ENCODE measurements at regions not wholly inside any gene's neighbourhood (a gene's known extent, or its start where the extent isn't known, plus 50 kb on each side); places are given as distances from the start of the nearest gene placed in this dataset.

DNA sequence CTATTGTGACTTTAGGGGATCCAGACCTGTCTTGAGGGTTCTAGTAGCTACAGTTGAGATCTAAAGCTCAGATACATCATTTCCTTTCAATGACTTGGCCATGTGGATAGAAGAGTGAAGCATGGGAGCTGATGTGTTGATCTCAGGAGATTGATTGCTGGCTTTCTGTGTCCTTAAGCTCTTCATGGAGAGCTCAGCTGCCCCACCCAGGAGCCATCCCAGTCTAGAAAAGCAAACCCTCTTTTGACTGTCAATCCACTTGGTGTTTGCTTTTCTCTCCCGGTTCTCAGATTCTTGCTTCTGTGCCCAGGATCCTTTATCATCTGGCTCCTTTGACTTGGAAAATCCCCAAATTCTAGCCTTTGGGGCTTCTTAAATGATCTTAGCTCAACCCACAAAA lies 87.2 kb downstream of the ATP1A1 start (continued):
- TF ChIP-seq ZNF462 (CRISPR knock-in tag; IDR thresholded peaks at IDR 0.05), result no peak
- TF ChIP-seq CREB1 (CRISPR knock-in tag; IDR thresholded peaks at IDR 0.05; ENCODE audit: low read depth), result no peak

DNA sequence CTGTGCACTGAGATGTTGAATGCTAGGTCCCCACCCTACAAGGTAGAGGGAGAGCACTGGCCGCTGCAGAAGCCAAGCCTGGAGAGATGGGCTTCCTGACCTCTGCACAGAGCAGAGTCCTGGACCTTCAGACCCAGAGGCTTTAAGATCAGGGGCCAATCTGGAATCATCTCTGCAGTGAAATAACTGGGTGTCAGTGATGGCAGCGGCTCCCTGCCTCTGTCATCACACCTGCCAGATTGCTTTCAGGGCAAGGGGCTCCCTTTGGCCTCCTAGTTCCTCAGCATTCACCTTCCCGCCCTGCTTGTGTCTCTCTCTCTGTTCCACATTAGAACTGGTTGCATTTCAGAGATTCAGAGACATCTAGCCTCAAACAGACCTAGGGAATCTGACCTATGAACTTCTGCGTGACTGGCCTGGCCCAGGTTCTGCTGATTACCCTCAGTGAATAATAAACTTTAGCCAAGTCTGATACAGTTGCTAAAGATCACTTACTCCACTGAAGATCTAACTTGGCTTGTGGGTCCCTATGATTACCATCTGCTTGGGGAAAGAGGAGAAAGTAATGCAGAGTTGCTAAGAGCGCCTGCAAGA lies 87.8 kb downstream of the ATP1A1 start:
- H3K4me3 Mint-ChIP-seq, result no peak overlapping the region
- Histone ChIP-seq H3K27ac (ENCODE audit: low read depth) (no peak overlapping the region), H3K27me3 (ENCODE audit: insufficient read depth) (no peaks in the 10 kb centered on the region), H3K9me2 (ENCODE audit: insufficient read depth) (no peaks in the 10 kb centered on the region), H3K4me1 (ENCODE audit: insufficient read depth) (no peaks in the 10 kb centered on the region), H4K20me1 (replicated peaks; ENCODE audit: insufficient read depth) (no peaks in the 10 kb centered on the region), H3K36me3 (ENCODE audit: insufficient read depth) (no peaks in the 10 kb centered on the region), H3K4me3 (no peak overlapping the region), H3K4me2 (no peak overlapping the region), H2AFZ (no peak overlapping the region), H3K79me2 (replicated peaks; ENCODE audit: insufficient read depth) (no peaks in the 10 kb centered on the region), H3F3A (replicated peaks; ENCODE audit: low read depth) (no peaks in the 10 kb centered on the region)
- no peak for ATAC-seq
- DNase-seq (ENCODE audit: low spot score), result no peak
- peaks cover 10% of the 10 kb centered on the region; the same call in 2 of the 3 replicates for H3K4me1 Mint-ChIP-seq
- H3K9me3 Mint-ChIP-seq, result no peaks in the 10 kb centered on the region; the same call in 2 of the 3 replicates
- no peaks in the 10 kb centered on the region for H3K27me3 Mint-ChIP-seq (ENCODE audit: insufficient read depth, low read depth, poor library complexity)
- H3K27ac Mint-ChIP-seq, result no peak overlapping the region
- H3K36me3 Mint-ChIP-seq (ENCODE audit: low read depth), result no peaks in the 10 kb centered on the region
- TF ChIP-seq REST (IDR thresholded peaks at IDR 0.05; ENCODE audit: unreplicated experiment), result no peak
- TF ChIP-seq EZH2phosphoT487 (IDR thresholded peaks at IDR 0.05; ENCODE audit: unreplicated experiment), result no peak
- TF ChIP-seq ZNF462 (CRISPR knock-in tag; IDR thresholded peaks at IDR 0.05), result no peak

Data from GM23338 (cell line).